Stimulated activated effector memory CD8-positive, alpha-beta T cell treated with anti-CD3 and anti-CD28 coated beads, Interleukin-12 subunit alpha, Interleukin-12 subunit beta, amount 100 ng/mL, for 72 hours (primary cell): ENCODE measurements at regions not wholly inside any gene's neighbourhood (a gene's known extent, or its start where the extent isn't known, plus 50 kb on each side); places are given as distances from the start of the nearest gene placed in this dataset.
"Not testable (repeated sequence)": the region's sequence is repeated elsewhere in the genome, so short reads cannot be mapped to it uniquely, and the experiment has no call there.

Experiments
- ATAC-seq: fragments of 150-1000 bp; cut with Tn5 transposase; 2 replicates; pipeline ENCODE4 v1.10.0; 2021
- DNase-seq, 2 donors: peaks; one replicate each; pipeline ENCODE4 v3.0.0; 2021 to 2022; ENCODE audit warnings: low spot score in 2 of 2
- H3K27ac Mint-ChIP-seq: one replicate; pipeline ENCODE4 v1.8.0; 2022; ENCODE audit warnings: mild to moderate bottlenecking, mixed read lengths
- H3K36me3 Mint-ChIP-seq: one replicate; pipeline ENCODE4 v1.8.0; 2022; ENCODE audit warnings: mild to moderate bottlenecking, mixed read lengths
- H3K4me1 Mint-ChIP-seq: one replicate; pipeline ENCODE4 v1.8.0; 2022; ENCODE audit warnings: mixed read lengths
- H3K4me3 Mint-ChIP-seq: one replicate; pipeline ENCODE4 v1.8.0; 2022; ENCODE audit warnings: mild to moderate bottlenecking, mixed read lengths
- H3K9me3 Mint-ChIP-seq: one replicate; pipeline ENCODE4 v1.8.0; 2022; ENCODE audit warnings: mixed read lengths

- H3K9me3 Mint-ChIP-seq = no peaks in the 10 kb centered on the region
- ATAC-seq = no peak
- no peaks in the 10 kb centered on the region for H3K36me3 Mint-ChIP-seq
- H3K4me1 Mint-ChIP-seq = no peaks in the 10 kb centered on the region
- H3K4me3 Mint-ChIP-seq = no peak overlapping the region
- DNase-seq = no peak
- no peak overlapping the region for H3K27ac Mint-ChIP-seq
These were observed 140.4 kb downstream of the C4orf33 start for GRCh38 chr4:129236351-129236750.

- Mint-ChIP-seq H3K27ac (no peak overlapping the region), H3K9me3 (no peaks in the 10 kb centered on the region), H3K4me3 (no peak overlapping the region), H3K36me3 (no peaks in the 10 kb centered on the region), H3K4me1 (no peaks in the 10 kb centered on the region)
- ATAC-seq = no peak
- no peak for DNase-seq
These were observed 143.1 kb downstream of the C4orf33 start for GRCh38 chr4:129239088-129239487.

GRCh38 chr4:129240816-129241215, 144.9 kb downstream of the C4orf33 start:
- H3K9me3 Mint-ChIP-seq = no peaks in the 10 kb centered on the region
- no peak overlapping the region for H3K4me3 Mint-ChIP-seq
- no peaks in the 10 kb centered on the region for H3K36me3 Mint-ChIP-seq
- no peaks in the 10 kb centered on the region for H3K4me1 Mint-ChIP-seq
- no peak overlapping the region for H3K27ac Mint-ChIP-seq
- DNase-seq = no peak
- ATAC-seq = no peak

GRCh38 chr4:129246145-129246544, 150.2 kb downstream of the C4orf33 start:
- Mint-ChIP-seq H3K27ac (no peak overlapping the region), H3K4me3 (no peak overlapping the region), H3K9me3 (no peaks in the 10 kb centered on the region), H3K4me1 (no peaks in the 10 kb centered on the region), H3K36me3 (no peaks in the 10 kb centered on the region)
- no peak for DNase-seq
- ATAC-seq = no peak

- H3K27ac Mint-ChIP-seq = no peak overlapping the region
- H3K4me1 Mint-ChIP-seq = no peaks in the 10 kb centered on the region
- ATAC-seq = no peak
These were observed 151.0 kb downstream of the C4orf33 start for GRCh38 chr4:129246910-129247461.

GRCh38 chr4:129248621-129249020, 152.7 kb downstream of the C4orf33 start:
- no peak overlapping the region for H3K4me3 Mint-ChIP-seq

More at GRCh38 chr4:129246910-129247461, 151.0 kb downstream of the C4orf33 start:
- Mint-ChIP-seq H3K36me3 (no peaks in the 10 kb centered on the region), H3K4me3 (no peak overlapping the region), H3K9me3 (no peaks in the 10 kb centered on the region)
- no peak for DNase-seq

GRCh38 chr4:129254126-129254525, 158.2 kb downstream of the C4orf33 start:
- Mint-ChIP-seq H3K4me3 (no peak overlapping the region), H3K27ac (no peak overlapping the region), H3K36me3 (no peaks in the 10 kb centered on the region), H3K4me1 (no peaks in the 10 kb centered on the region), H3K9me3 (no peaks in the 10 kb centered on the region)
- ATAC-seq (no peak), DNase-seq (no peak)

More at GRCh38 chr4:129248621-129249020, 152.7 kb downstream of the C4orf33 start:
- Mint-ChIP-seq H3K9me3 (no peaks in the 10 kb centered on the region), H3K27ac (no peak overlapping the region), H3K4me1 (no peaks in the 10 kb centered on the region), H3K36me3 (no peaks in the 10 kb centered on the region)
- no peak for ATAC-seq
- DNase-seq = no peak

- no peaks in the 10 kb centered on the region for H3K36me3 Mint-ChIP-seq
- H3K27ac Mint-ChIP-seq = no peak overlapping the region
- ATAC-seq (no peak), DNase-seq (no peak)
- H3K9me3 Mint-ChIP-seq = no peaks in the 10 kb centered on the region
- no peaks in the 10 kb centered on the region for H3K4me1 Mint-ChIP-seq
- H3K4me3 Mint-ChIP-seq = no peak overlapping the region
These were observed 158.6 kb downstream of the C4orf33 start for GRCh38 chr4:129254526-129254925.

GRCh38 chr4:129261584-129261983, 165.6 kb downstream of the C4orf33 start:
- Mint-ChIP-seq H3K4me3 (no peak overlapping the region), H3K9me3 (peaks cover 3% of the 10 kb centered on the region), H3K27ac (no peak overlapping the region), H3K4me1 (peaks cover 9% of the 10 kb centered on the region), H3K36me3 (no peaks in the 10 kb centered on the region)
- no peak for DNase-seq
- no peak for ATAC-seq

- peak overlapping the region; percentile 14 for H3K27ac Mint-ChIP-seq
- no peaks in the 10 kb centered on the region for H3K36me3 Mint-ChIP-seq
- no peak for DNase-seq
- peak; percentile 82 for ATAC-seq
- peak overlapping the region; percentile 0 for H3K4me3 Mint-ChIP-seq
- H3K9me3 Mint-ChIP-seq = peaks cover 3% of the 10 kb centered on the region
- H3K4me1 Mint-ChIP-seq = peaks cover 9% of the 10 kb centered on the region
These were observed 168.2 kb downstream of the C4orf33 start for GRCh38 chr4:129264008-129264657.

- DNase-seq (no peak), ATAC-seq (no peak)
- no peaks in the 10 kb centered on the region for H3K4me1 Mint-ChIP-seq
- H3K36me3 Mint-ChIP-seq = no peaks in the 10 kb centered on the region
- H3K9me3 Mint-ChIP-seq = no peaks in the 10 kb centered on the region
- H3K27ac Mint-ChIP-seq = no peak overlapping the region
- no peak overlapping the region for H3K4me3 Mint-ChIP-seq
These were observed 182.9 kb downstream of the C4orf33 start for GRCh38 chr4:129278868-129279267.

GRCh38 chr4:129282293-129282692, 186.3 kb downstream of the C4orf33 start:
- no peaks in the 10 kb centered on the region for H3K4me1 Mint-ChIP-seq
- no peaks in the 10 kb centered on the region for H3K36me3 Mint-ChIP-seq
- H3K4me3 Mint-ChIP-seq = no peak overlapping the region
- H3K9me3 Mint-ChIP-seq = peaks cover 2% of the 10 kb centered on the region
- ATAC-seq = no peak
- no peak for DNase-seq
- no peak overlapping the region for H3K27ac Mint-ChIP-seq

- H3K4me3 Mint-ChIP-seq, H3K9me3 Mint-ChIP-seq, H3K27ac Mint-ChIP-seq, DNase-seq, H3K4me1 Mint-ChIP-seq, ATAC-seq, H3K36me3 Mint-ChIP-seq: not testable (repeated sequence)
These were observed 196.2 kb downstream of the C4orf33 start for GRCh38 chr4:129292194-129292593.

GRCh38 chr4:129314781-129315180, 218.8 kb downstream of the C4orf33 start:
- Mint-ChIP-seq H3K9me3 (no peaks in the 10 kb centered on the region), H3K27ac (no peak overlapping the region), H3K4me3 (no peak overlapping the region), H3K36me3 (no peaks in the 10 kb centered on the region), H3K4me1 (no peaks in the 10 kb centered on the region)
- ATAC-seq (no peak), DNase-seq (no peak)

- Mint-ChIP-seq H3K36me3 (no peaks in the 10 kb centered on the region), H3K4me1 (no peaks in the 10 kb centered on the region), H3K9me3 (no peaks in the 10 kb centered on the region), H3K4me3 (no peak overlapping the region), H3K27ac (no peak overlapping the region)
- DNase-seq (no peak), ATAC-seq (no peak)
These were observed 227.0 kb downstream of the C4orf33 start for GRCh38 chr4:129322920-129323319.

- DNase-seq (no peak), ATAC-seq (no peak)
- Mint-ChIP-seq H3K36me3 (no peaks in the 10 kb centered on the region), H3K9me3 (no peaks in the 10 kb centered on the region), H3K27ac (no peak overlapping the region), H3K4me1 (no peaks in the 10 kb centered on the region), H3K4me3 (no peak overlapping the region)
These were observed 227.7 kb downstream of the C4orf33 start for GRCh38 chr4:129323658-129324057.
